Mammary epithelial cell (primary cell): ENCODE measurements at regions not wholly inside any gene's neighbourhood (a gene's known extent, or its start where the extent isn't known, plus 50 kb on each side); places are given as distances from the start of the nearest gene placed in this dataset.

Experiments
- EZH2 ChIP-seq: IDR thresholded peaks from 2 replicates; pipeline ENCODE4 v1.6.1; 2012; ENCODE audit warnings: low read length, inconsistent platforms, borderline replicate concordance
- TF ChIP-seq, protein P1 (sequence below), 2 donors: IDR thresholded peaks in 1 of 2; conservative IDR thresholded peaks in 1 of 2; 2 replicates each; pipeline ENCODE4 v1.5.1; 2011 to 2012; ENCODE audit warnings: inconsistent platforms in 2 of 2, low read length in 2 of 2, mild to moderate bottlenecking in 2 of 2, control low read depth in 1 of 2, low read depth in 1 of 2; ENCODE audit not compliant: insufficient read depth in 1 of 2; ENCODE audit errors: extremely low read depth in 1 of 2

- TF ChIP-seq, protein P1, sequence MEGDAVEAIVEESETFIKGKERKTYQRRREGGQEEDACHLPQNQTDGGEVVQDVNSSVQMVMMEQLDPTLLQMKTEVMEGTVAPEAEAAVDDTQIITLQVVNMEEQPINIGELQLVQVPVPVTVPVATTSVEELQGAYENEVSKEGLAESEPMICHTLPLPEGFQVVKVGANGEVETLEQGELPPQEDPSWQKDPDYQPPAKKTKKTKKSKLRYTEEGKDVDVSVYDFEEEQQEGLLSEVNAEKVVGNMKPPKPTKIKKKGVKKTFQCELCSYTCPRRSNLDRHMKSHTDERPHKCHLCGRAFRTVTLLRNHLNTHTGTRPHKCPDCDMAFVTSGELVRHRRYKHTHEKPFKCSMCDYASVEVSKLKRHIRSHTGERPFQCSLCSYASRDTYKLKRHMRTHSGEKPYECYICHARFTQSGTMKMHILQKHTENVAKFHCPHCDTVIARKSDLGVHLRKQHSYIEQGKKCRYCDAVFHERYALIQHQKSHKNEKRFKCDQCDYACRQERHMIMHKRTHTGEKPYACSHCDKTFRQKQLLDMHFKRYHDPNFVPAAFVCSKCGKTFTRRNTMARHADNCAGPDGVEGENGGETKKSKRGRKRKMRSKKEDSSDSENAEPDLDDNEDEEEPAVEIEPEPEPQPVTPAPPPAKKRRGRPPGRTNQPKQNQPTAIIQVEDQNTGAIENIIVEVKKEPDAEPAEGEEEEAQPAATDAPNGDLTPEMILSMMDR (conservative IDR thresholded peaks at IDR 0.05 in 1 of 2, IDR thresholded peaks at IDR 0.05 in 1 of 2; ENCODE audit: extremely low read depth in 1 of 2, insufficient read depth in 1 of 2, low read depth in 1 of 2, low read length in 2 of 2), result peak; percentile 12 to 47
- TF ChIP-seq EZH2, result no peak
Measured at GRCh38 chr7:110130669-110131068, 960.3 kb upstream of the LRRN3 start.
